D721Med (cell line): ENCODE measurements at regions not wholly inside any gene's neighbourhood (a gene's known extent, or its start where the extent isn't known, plus 50 kb on each side); places are given as distances from the start of the nearest gene placed in this dataset.

ENCODE experiments used
- DNase-seq: peaks from one replicate; pipeline ENCODE4 v3.0.0; 2011; ENCODE audit warnings: low spot score; ENCODE audit not compliant: insufficient read length
- FAIRE-seq: peaks from 2 replicates; lab custom pipeline; 2011; peaks lifted over from hg19 to GRCh38; lab: Jason Lieb, UNC
- CTCF ChIP-seq: IDR thresholded peaks from 2 replicates; pipeline ENCODE4 v1.5.1; 2012; ENCODE audit warnings: mild to moderate bottlenecking, control low read depth; ENCODE audit not compliant: insufficient read depth; ENCODE audit errors: missing control alignments

GRCh38 chr3:181541414-181541813, 170.3 kb upstream of the SOX2 start:
- no peak for TF ChIP-seq CTCF
- FAIRE-seq = no peak

GRCh38 chr3:181534781-181535221, 176.9 kb upstream of the SOX2 start:
- TF ChIP-seq CTCF = no peak
- FAIRE-seq = no peak
- DNase-seq = no peak

More at GRCh38 chr3:181541414-181541813, 170.3 kb upstream of the SOX2 start:
- no peak for DNase-seq

- DNase-seq = no peak
- no peak for FAIRE-seq
- TF ChIP-seq CTCF = no peak
Measured at GRCh38 chr3:181533811-181534210, 177.9 kb upstream of the SOX2 start.

- FAIRE-seq = no peak
- DNase-seq = no peak
- no peak for TF ChIP-seq CTCF
Measured at GRCh38 chr3:181530584-181530983, 181.1 kb upstream of the SOX2 start.

GRCh38 chr3:181521831-181522230, 189.9 kb upstream of the SOX2 start:
- DNase-seq (no peak), FAIRE-seq (no peak)
- no peak for TF ChIP-seq CTCF

GRCh38 chr3:181518222-181518621, 193.5 kb upstream of the SOX2 start:
- no peak for FAIRE-seq
- TF ChIP-seq CTCF = no peak
- no peak for DNase-seq

- FAIRE-seq (no peak), DNase-seq (no peak)
- no peak for TF ChIP-seq CTCF
Measured at GRCh38 chr3:181512787-181513186, 198.9 kb upstream of the SOX2 start.
